GM12878 (cell line): ENCODE measurements at regions not wholly inside any gene's neighbourhood (a gene's known extent, or its start where the extent isn't known, plus 50 kb on each side); places are given as distances from the start of the nearest gene placed in this dataset.

Source experiments
- CBX5 ChIP-seq: sonication (generic); IDR thresholded peaks from 2 replicates; pipeline ENCODE4 v1.6.1; 2016; ENCODE audit warnings: low read depth, moderate library complexity, mild to moderate bottlenecking, inconsistent platforms
- EZH2 ChIP-seq: IDR thresholded peaks from 2 replicates; pipeline ENCODE4 v1.6.1; 2012; ENCODE audit warnings: low read depth, mild to moderate bottlenecking, control low read depth, inconsistent platforms, low read length, borderline replicate concordance; ENCODE audit not compliant: control insufficient read depth
- GABPA ChIP-seq: IDR thresholded peaks from 2 replicates; pipeline ENCODE4 v1.6.1; 2014; ENCODE audit warnings: antibody characterized with exemption, low read depth, mild to moderate bottlenecking, inconsistent platforms
- NBN ChIP-seq: fragments of 450-650 bp; IDR thresholded peaks from 2 replicates; pipeline ENCODE4 v1.6.1; 2016
- NRF1 ChIP-seq: conservative IDR thresholded peaks from 2 replicates; pipeline ENCODE4 v1.6.1; 2011; ENCODE audit warnings: mild to moderate bottlenecking, low read depth, low read length, improper control_type of control experiment
- POLR2A ChIP-seq: IDR thresholded peaks from 2 replicates; pipeline ENCODE4 v1.6.1; 2011; ENCODE audit warnings: low read depth, mild to moderate bottlenecking, low read length
- RAD21 ChIP-seq: IDR thresholded peaks from 2 replicates; pipeline ENCODE4 v1.6.1; 2011; ENCODE audit warnings: mild to moderate bottlenecking, low read depth, low read length, moderate library complexity; ENCODE audit not compliant: insufficient read depth
- TAF1 ChIP-seq: IDR thresholded peaks from 2 replicates; pipeline ENCODE4 v1.6.1; 2011; ENCODE audit warnings: mild to moderate bottlenecking, low read depth, low read length, borderline replicate concordance
- ZSCAN29 ChIP-seq: fragments of 450-650 bp; IDR thresholded peaks from 2 replicates; pipeline ENCODE4 v1.6.1; 2017; ENCODE audit warnings: mild to moderate bottlenecking, moderate library complexity
- TF ChIP-seq, protein P1 (sequence below), 3 experiments: IDR thresholded peaks in 2 of 3; conservative IDR thresholded peaks in 1 of 3; 2 replicates each; pipeline ENCODE4 v1.5.1; 2011; ENCODE audit warnings: low read depth in 3 of 3, low read length in 3 of 3, mild to moderate bottlenecking in 3 of 3, control low read depth in 2 of 3, moderate library complexity in 2 of 3, inconsistent platforms in 1 of 3, mixed read lengths in 1 of 3; ENCODE audit not compliant: control insufficient read depth in 2 of 3, insufficient read depth in 1 of 3; ENCODE audit errors: extremely low read depth in 1 of 3

DNA sequence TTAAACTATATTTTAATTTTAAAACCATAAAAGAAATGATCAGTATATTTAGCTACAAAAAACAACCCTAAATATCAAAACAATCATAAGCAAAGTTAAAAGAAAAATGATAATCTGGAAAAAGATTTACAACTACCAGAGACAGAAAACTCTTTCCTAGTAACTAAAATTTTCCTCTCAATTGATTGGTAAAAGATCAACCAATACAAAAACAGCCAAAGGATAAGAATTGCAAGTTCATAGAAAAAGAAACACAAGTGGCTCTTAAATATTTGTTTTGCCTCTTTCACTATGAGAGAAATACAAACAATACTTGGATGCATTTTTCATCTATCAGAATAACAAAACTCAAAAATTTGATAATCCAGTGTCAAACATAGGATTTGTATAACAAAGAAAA lies 101.8 kb upstream of the ZC3H15 start:
- TF ChIP-seq CBX5 (no peak), NBN (no peak), POLR2A (no peak), RAD21 (no peak), GABPA (no peak), EZH2 (no peak), ZSCAN29 (no peak), NRF1 (no peak), TAF1 (no peak)
- TF ChIP-seq, protein P1, sequence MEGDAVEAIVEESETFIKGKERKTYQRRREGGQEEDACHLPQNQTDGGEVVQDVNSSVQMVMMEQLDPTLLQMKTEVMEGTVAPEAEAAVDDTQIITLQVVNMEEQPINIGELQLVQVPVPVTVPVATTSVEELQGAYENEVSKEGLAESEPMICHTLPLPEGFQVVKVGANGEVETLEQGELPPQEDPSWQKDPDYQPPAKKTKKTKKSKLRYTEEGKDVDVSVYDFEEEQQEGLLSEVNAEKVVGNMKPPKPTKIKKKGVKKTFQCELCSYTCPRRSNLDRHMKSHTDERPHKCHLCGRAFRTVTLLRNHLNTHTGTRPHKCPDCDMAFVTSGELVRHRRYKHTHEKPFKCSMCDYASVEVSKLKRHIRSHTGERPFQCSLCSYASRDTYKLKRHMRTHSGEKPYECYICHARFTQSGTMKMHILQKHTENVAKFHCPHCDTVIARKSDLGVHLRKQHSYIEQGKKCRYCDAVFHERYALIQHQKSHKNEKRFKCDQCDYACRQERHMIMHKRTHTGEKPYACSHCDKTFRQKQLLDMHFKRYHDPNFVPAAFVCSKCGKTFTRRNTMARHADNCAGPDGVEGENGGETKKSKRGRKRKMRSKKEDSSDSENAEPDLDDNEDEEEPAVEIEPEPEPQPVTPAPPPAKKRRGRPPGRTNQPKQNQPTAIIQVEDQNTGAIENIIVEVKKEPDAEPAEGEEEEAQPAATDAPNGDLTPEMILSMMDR (IDR thresholded peaks at IDR 0.05 in 2 of 3, conservative IDR thresholded peaks at IDR 0.05 in 1 of 3; ENCODE audit: control insufficient read depth in 2 of 3, extremely low read depth in 1 of 3, insufficient read depth in 1 of 3, low read depth in 3 of 3, low read length in 3 of 3) = no peak
